ENCODE measurements at regions not wholly inside any gene's neighbourhood (a gene's known extent, or its start where the extent isn't known, plus 50 kb on each side); places are given as distances from the start of the nearest gene placed in this dataset.

- no peak for TF ChIP-seq EZH2 (IDR thresholded peaks at IDR 0.05; ENCODE audit: borderline replicate concordance)
- no peak for TF ChIP-seq EZH2phosphoT487 (IDR thresholded peaks at IDR 0.05; ENCODE audit: low read depth, severe bottlenecking, unreplicated experiment)
- TF ChIP-seq CTCF (IDR thresholded peaks at IDR 0.05; ENCODE audit: poor library complexity): no peak
- H4K20me1 ChIP-seq (ENCODE audit: insufficient read depth, poor library complexity, severe bottlenecking): no peaks in the 10 kb centered on the region
- H3K9me3 ChIP-seq (ENCODE audit: low read depth): no peaks in the 10 kb centered on the region
- no peaks in the 10 kb centered on the region for H3K27me3 ChIP-seq
- no peaks in the 10 kb centered on the region for H3K36me3 ChIP-seq (replicated peaks; ENCODE audit: insufficient read depth, low read depth)
- H3K4me2 ChIP-seq: no peak overlapping the region
- H3K9me2 ChIP-seq (replicated peaks; ENCODE audit: insufficient read depth): no peaks in the 10 kb centered on the region
- H3K4me1 ChIP-seq (ENCODE audit: insufficient read depth): no peaks in the 10 kb centered on the region
- no peaks in the 10 kb centered on the region for H3K79me2 ChIP-seq
- H2AFZ ChIP-seq: no peak overlapping the region
- H3K4me3 ChIP-seq: no peak overlapping the region
- H3K27ac ChIP-seq: no peak overlapping the region
- 52% methylated on average over 4 of the region's 4 CpGs for WGBS (ENCODE audit: low lambda C conversion rate, missing lambda C conversion rate)
- no peak for DNase-seq (ENCODE audit: low spot score)
Observed at GRCh38 chr14:86896701-86897100, 1096.3 kb downstream of the GALC start.

- Histone ChIP-seq H3K4me3 (no peak overlapping the region), H3K9me3 (ENCODE audit: low read depth) (no peaks in the 10 kb centered on the region), H3K27ac (no peak overlapping the region), H3K9me2 (replicated peaks; ENCODE audit: insufficient read depth) (no peaks in the 10 kb centered on the region), H3K4me1 (ENCODE audit: insufficient read depth) (no peaks in the 10 kb centered on the region), H4K20me1 (ENCODE audit: insufficient read depth, poor library complexity, severe bottlenecking) (no peaks in the 10 kb centered on the region), H3K27me3 (no peaks in the 10 kb centered on the region), H3K4me2 (no peak overlapping the region), H3K79me2 (no peaks in the 10 kb centered on the region), H2AFZ (no peak overlapping the region), H3K36me3 (replicated peaks; ENCODE audit: insufficient read depth, low read depth) (no peaks in the 10 kb centered on the region)
- no peak for TF ChIP-seq EZH2 (IDR thresholded peaks at IDR 0.05; ENCODE audit: borderline replicate concordance)
- DNase-seq (ENCODE audit: low spot score): no peak
- 31% methylated on average over 2 of the region's 2 CpGs for WGBS (ENCODE audit: low lambda C conversion rate, missing lambda C conversion rate)
Observed at GRCh38 chr14:86892152-86892956, 1100.6 kb downstream of the GALC start.

DNA sequence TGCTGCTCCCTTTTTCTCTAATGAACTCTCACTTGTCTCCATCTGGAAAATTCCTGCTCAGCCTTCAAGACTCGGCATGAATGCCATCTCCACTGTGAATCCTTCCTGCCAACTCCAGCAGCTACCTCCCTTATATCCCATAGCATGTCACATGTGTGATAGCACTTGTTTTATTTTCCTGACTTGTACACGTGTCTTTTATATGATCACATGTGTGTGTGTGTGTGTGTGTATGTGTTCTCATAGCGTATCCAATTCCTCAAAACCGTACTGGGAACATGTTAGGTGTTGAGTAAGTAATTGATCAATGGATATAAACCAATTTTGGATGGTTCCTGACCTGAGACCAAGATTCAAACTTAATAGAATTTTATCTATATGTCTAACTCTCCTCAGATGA is 1107.7 kb downstream of the GALC start:
- TF ChIP-seq CTCF (IDR thresholded peaks at IDR 0.05; ENCODE audit: poor library complexity) (no peak), EZH2phosphoT487 (IDR thresholded peaks at IDR 0.05; ENCODE audit: low read depth, severe bottlenecking, unreplicated experiment) (no peak), EZH2 (IDR thresholded peaks at IDR 0.05; ENCODE audit: borderline replicate concordance) (no peak)
- Histone ChIP-seq H3K4me3 (no peak overlapping the region), H3K79me2 (no peaks in the 10 kb centered on the region), H3K9me2 (replicated peaks; ENCODE audit: insufficient read depth) (no peaks in the 10 kb centered on the region), H3K4me1 (ENCODE audit: insufficient read depth) (no peaks in the 10 kb centered on the region), H3K36me3 (replicated peaks; ENCODE audit: insufficient read depth, low read depth) (no peaks in the 10 kb centered on the region), H4K20me1 (ENCODE audit: insufficient read depth, poor library complexity, severe bottlenecking) (no peaks in the 10 kb centered on the region), H3K27me3 (no peaks in the 10 kb centered on the region), H3K4me2 (no peak overlapping the region), H3K27ac (no peak overlapping the region), H3K9me3 (ENCODE audit: low read depth) (no peaks in the 10 kb centered on the region), H2AFZ (no peak overlapping the region)
- 94% methylated on average over 4 of the region's 4 CpGs for WGBS (ENCODE audit: low lambda C conversion rate, missing lambda C conversion rate)
- no peak for DNase-seq (ENCODE audit: low spot score)

GRCh38 chr14:86884498-86884897 is 1108.5 kb downstream of the GALC start:
- Histone ChIP-seq H3K4me3 (no peak overlapping the region), H3K9me2 (replicated peaks; ENCODE audit: insufficient read depth) (no peaks in the 10 kb centered on the region), H4K20me1 (ENCODE audit: insufficient read depth, poor library complexity, severe bottlenecking) (no peaks in the 10 kb centered on the region), H2AFZ (no peak overlapping the region), H3K36me3 (replicated peaks; ENCODE audit: insufficient read depth, low read depth) (no peaks in the 10 kb centered on the region), H3K4me1 (ENCODE audit: insufficient read depth) (no peaks in the 10 kb centered on the region), H3K9me3 (ENCODE audit: low read depth) (no peaks in the 10 kb centered on the region), H3K27ac (no peak overlapping the region), H3K79me2 (no peaks in the 10 kb centered on the region), H3K27me3 (no peaks in the 10 kb centered on the region), H3K4me2 (no peak overlapping the region)
- DNase-seq (ENCODE audit: low spot score): no peak
- no peak for TF ChIP-seq CTCF (IDR thresholded peaks at IDR 0.05; ENCODE audit: poor library complexity)
- no peak for TF ChIP-seq EZH2phosphoT487 (IDR thresholded peaks at IDR 0.05; ENCODE audit: low read depth, severe bottlenecking, unreplicated experiment)
- TF ChIP-seq EZH2 (IDR thresholded peaks at IDR 0.05; ENCODE audit: borderline replicate concordance): no peak

Measured in hepatocyte (in vitro differentiated cells).